Right atrium auricular region (tissue), 2 donors: ENCODE measurements at regions not wholly inside any gene's neighbourhood (a gene's known extent, or its start where the extent isn't known, plus 50 kb on each side); places are given as distances from the start of the nearest gene placed in this dataset.
A peak's percentile ranks its signal among the peaks of the same experiment; 100 is the strongest.

Experiments used
- DNase-seq: peaks from one replicate; pipeline ENCODE4 v3.0.0-alpha.2; 2019; ENCODE audit warnings: low spot score
- H3K27ac ChIP-seq, 2 donors: fragments of 200-600 bp; sonication (generic); 1 replicate in 1 of 2; 2 replicates in 1 of 2; pipeline ENCODE4 v1.5.1; 2016 to 2019
- H3K27me3 ChIP-seq, 2 donors: fragments of 200-600 bp; sonication (generic); one replicate each; pipeline versions ENCODE4 v1.5.1 to v1.6.0; 2017 to 2019
- H3K36me3 ChIP-seq: fragments of 200-600 bp; sonication (generic); one replicate; pipeline ENCODE4 v1.5.1; 2016
- H3K4me1 ChIP-seq, 2 donors: fragments of 200-600 bp; sonication (generic); one replicate each; pipeline versions ENCODE4 v1.5.1 to v1.6.0; 2017 to 2019
- H3K4me3 ChIP-seq, 2 donors: fragments of 200-600 bp; sonication (generic); 1 replicate in 1 of 2; 2 replicates in 1 of 2; pipeline ENCODE4 v1.5.1; 2017 to 2019; ENCODE audit warnings: mild to moderate bottlenecking in 1 of 2, moderate library complexity in 1 of 2
- H3K9me3 ChIP-seq, 2 donors: fragments of 200-600 bp; sonication (generic); one replicate each; pipeline ENCODE4 v1.5.1; 2019
- TF ChIP-seq, protein P1 (sequence below), 2 donors: fragments of 200-600 bp; sonication (generic); IDR thresholded peaks; one replicate each; pipeline ENCODE4 v1.5.1; 2019; ENCODE audit warnings: antibody characterized with exemption in 2 of 2

DNA sequence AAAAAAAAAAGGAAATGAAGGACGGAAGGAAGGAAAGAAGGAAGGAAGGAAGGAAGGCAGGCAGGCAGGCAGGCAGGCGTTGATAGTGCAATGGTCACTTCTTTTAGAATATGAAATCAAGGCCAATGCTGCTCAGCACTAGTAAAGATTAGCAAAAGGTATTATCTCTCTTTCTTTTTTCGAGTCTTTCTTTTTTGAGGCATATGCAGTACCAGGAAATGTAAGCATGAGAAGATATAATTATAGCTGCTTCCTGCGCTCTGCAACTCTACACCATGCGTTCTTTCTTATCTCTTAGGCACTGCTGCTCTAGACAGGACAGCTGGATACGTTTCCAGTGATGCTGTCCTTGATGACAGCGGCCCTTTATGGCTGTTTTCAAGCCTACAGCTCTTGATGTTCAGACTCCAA, 1512.5 kb upstream of the B3GALT2 start:
- DNase-seq, result no peak
- no peaks in the 10 kb centered on the region for H3K4me1 ChIP-seq
- no peaks in the 10 kb centered on the region for H3K27me3 ChIP-seq
- H3K27ac ChIP-seq, result peak overlapping the region in 1 of 2 donors; percentile 46
- no peak overlapping the region for H3K4me3 ChIP-seq
- H3K9me3 ChIP-seq, result no peaks in the 10 kb centered on the region
- TF ChIP-seq, protein P1, sequence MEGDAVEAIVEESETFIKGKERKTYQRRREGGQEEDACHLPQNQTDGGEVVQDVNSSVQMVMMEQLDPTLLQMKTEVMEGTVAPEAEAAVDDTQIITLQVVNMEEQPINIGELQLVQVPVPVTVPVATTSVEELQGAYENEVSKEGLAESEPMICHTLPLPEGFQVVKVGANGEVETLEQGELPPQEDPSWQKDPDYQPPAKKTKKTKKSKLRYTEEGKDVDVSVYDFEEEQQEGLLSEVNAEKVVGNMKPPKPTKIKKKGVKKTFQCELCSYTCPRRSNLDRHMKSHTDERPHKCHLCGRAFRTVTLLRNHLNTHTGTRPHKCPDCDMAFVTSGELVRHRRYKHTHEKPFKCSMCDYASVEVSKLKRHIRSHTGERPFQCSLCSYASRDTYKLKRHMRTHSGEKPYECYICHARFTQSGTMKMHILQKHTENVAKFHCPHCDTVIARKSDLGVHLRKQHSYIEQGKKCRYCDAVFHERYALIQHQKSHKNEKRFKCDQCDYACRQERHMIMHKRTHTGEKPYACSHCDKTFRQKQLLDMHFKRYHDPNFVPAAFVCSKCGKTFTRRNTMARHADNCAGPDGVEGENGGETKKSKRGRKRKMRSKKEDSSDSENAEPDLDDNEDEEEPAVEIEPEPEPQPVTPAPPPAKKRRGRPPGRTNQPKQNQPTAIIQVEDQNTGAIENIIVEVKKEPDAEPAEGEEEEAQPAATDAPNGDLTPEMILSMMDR (IDR thresholded peaks at IDR 0.05), result no peak
- no peaks in the 10 kb centered on the region for H3K36me3 ChIP-seq

DNA sequence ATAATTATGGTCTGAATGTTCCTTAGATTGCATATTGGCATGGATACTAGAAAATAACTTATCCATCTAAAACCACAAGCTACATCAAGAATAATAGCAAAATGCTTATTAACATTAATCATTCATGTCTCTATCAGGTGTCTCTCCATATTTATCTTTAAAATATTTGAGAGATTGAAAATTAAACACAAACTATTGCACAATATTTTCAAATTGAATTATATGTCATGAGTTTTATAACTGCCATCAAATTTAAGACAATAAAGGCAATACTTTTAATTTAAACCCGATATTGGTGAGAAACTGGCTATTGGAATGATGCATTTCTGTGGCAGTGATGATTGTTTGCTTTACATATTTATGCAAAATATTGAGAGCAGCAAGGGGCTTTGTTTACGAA, 1506.8 kb upstream of the B3GALT2 start:
- Histone ChIP-seq H3K36me3 (no peaks in the 10 kb centered on the region), H3K27ac (no peak overlapping the region), H3K27me3 (no peaks in the 10 kb centered on the region), H3K4me3 (no peak overlapping the region), H3K4me1 (no peaks in the 10 kb centered on the region), H3K9me3 (no peaks in the 10 kb centered on the region)
- TF ChIP-seq, protein P1 (IDR thresholded peaks at IDR 0.05), result no peak
- no peak for DNase-seq

DNA sequence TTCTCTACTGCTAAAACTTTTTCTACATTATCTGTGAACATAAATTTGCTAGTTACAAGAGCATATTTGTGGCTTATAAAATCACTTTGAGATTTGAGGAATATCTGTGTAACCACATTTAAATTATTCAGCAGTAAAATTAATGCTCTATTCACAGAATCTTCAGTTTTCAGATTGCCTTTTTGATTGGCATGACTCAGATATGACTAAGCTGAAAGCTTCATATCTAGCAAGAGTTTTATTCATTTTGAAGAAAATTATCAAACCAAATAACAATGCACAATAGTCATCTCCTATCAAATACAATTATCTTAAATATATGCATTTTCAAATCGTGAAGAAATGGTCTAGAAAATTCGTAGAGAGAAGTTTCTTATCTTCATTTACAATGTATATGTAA, 1498.2 kb upstream of the B3GALT2 start:
- Histone ChIP-seq H3K4me1 (no peaks in the 10 kb centered on the region), H3K36me3 (no peaks in the 10 kb centered on the region), H3K9me3 (no peaks in the 10 kb centered on the region), H3K4me3 (no peak overlapping the region), H3K27me3 (no peaks in the 10 kb centered on the region), H3K27ac (no peak overlapping the region)
- DNase-seq, result no peak
- TF ChIP-seq, protein P1 (IDR thresholded peaks at IDR 0.05), result no peak

DNA sequence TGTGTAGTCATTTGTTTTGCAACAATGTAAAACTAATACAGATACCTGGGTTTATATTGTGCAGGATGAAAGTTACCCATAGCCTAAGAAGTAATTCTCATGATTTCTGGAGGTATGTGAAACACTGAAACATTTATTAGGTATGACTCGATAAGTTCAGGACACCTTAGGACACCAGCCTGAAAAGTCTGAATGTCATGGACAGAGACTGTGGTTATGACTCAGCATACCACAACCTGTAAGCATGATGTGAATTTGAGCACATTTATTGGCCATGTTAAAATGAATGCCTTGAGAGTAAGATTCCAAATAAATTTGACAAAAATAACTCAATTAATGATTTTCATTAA, 1471.7 kb upstream of the B3GALT2 start:
- Histone ChIP-seq H3K27ac (no peak overlapping the region), H3K4me3 (no peak overlapping the region), H3K9me3 (peaks cover 0 to under 1% of the 10 kb centered on the region in 2 donors), H3K4me1 (no peaks in the 10 kb centered on the region), H3K27me3 (no peaks in the 10 kb centered on the region), H3K36me3 (no peaks in the 10 kb centered on the region)
- TF ChIP-seq, protein P1 (IDR thresholded peaks at IDR 0.05), result no peak
- no peak for DNase-seq

DNA sequence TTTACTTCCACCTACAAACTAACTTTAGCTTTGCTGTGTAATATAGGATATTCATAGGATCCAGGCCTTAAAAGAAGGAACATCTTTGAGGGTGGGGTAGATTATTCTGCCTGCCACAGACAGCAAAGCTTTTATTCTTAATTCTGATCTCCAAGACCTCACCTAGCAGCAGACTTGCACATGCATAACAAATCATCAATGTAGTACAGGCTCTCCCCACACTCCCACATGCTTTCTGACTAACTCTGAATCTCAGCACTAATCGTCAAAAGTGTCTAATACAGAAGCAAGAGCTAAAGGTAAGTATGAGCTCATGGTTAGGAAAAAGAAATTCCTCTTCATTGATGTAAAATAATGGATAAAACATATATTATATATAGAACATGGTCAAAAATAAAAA, 1468.5 kb upstream of the B3GALT2 start:
- no peaks in the 10 kb centered on the region for H3K4me1 ChIP-seq
- no peaks in the 10 kb centered on the region for H3K27me3 ChIP-seq
- TF ChIP-seq, protein P1 (IDR thresholded peaks at IDR 0.05), result no peak
- no peak for DNase-seq
- H3K36me3 ChIP-seq, result no peaks in the 10 kb centered on the region
- no peak overlapping the region for H3K27ac ChIP-seq
- H3K9me3 ChIP-seq, result no peaks in the 10 kb centered on the region
- no peak overlapping the region for H3K4me3 ChIP-seq

DNA sequence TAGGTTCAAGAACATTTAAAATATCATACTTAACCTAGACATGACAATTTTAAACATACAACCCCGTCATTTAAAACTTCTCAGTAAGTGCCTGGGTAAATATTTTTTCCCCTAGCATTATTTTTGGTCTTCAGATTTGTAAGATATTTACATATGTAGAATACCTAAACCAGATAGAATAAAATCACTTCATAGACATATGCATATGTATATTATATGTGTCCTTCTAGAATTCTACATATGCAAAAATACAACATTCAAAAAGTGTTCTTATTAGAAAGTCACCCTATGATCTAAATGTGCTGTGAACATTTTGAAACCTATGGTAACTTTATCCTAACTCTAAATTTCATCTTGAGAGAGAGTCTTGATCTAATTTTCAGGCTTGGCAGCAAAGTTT, 1467.0 kb upstream of the B3GALT2 start:
- no peaks in the 10 kb centered on the region for H3K36me3 ChIP-seq
- H3K4me3 ChIP-seq, result no peak overlapping the region
- H3K27ac ChIP-seq, result no peak overlapping the region
- H3K27me3 ChIP-seq, result no peaks in the 10 kb centered on the region
- TF ChIP-seq, protein P1 (IDR thresholded peaks at IDR 0.05), result no peak
- H3K9me3 ChIP-seq, result no peaks in the 10 kb centered on the region
- no peak for DNase-seq
- H3K4me1 ChIP-seq, result no peaks in the 10 kb centered on the region
